GM19023 (cell line): ENCODE measurements at regions not wholly inside any gene's neighbourhood (a gene's known extent, or its start where the extent isn't known, plus 50 kb on each side); places are given as distances from the start of the nearest gene placed in this dataset.
"Not testable (repeated sequence)": the region's sequence is repeated elsewhere in the genome, so short reads cannot be mapped to it uniquely, and the experiment has no call there.

Experiments used
- ATAC-seq: cut with Tn5 transposase; IDR thresholded peaks from one replicate; pipeline ENCODE4 v1.9.1; 2021; ENCODE audit warnings: mild to moderate bottlenecking, moderate library complexity; ENCODE audit not compliant: unreplicated experiment

- no peak for ATAC-seq
Observed at GRCh38 chr6:48471326-48471725, 360.3 kb upstream of the PTCHD4 start.

- no peak for ATAC-seq
Observed at GRCh38 chr6:48449002-48449401, 338.0 kb upstream of the PTCHD4 start.

- ATAC-seq: no peak
Observed at GRCh38 chr6:48447251-48447650, 336.3 kb upstream of the PTCHD4 start.

GRCh38 chr6:48429610-48430009 is 318.6 kb upstream of the PTCHD4 start:
- ATAC-seq: no peak

- no peak for ATAC-seq
Observed at GRCh38 chr6:48429021-48429420, 318.0 kb upstream of the PTCHD4 start.

- ATAC-seq: no peak
Observed at GRCh38 chr6:48426636-48427035, 315.6 kb upstream of the PTCHD4 start.

- ATAC-seq: no peak
Observed at GRCh38 chr6:48423640-48424365, 312.8 kb upstream of the PTCHD4 start.

- ATAC-seq: no peak
Observed at GRCh38 chr6:48419992-48420391, 309.0 kb upstream of the PTCHD4 start.

GRCh38 chr6:48417927-48418326 is 306.9 kb upstream of the PTCHD4 start:
- no peak for ATAC-seq

- no peak for ATAC-seq
Observed at GRCh38 chr6:48412656-48413055, 301.7 kb upstream of the PTCHD4 start.

- no peak for ATAC-seq
Observed at GRCh38 chr6:48404927-48405326, 293.9 kb upstream of the PTCHD4 start.

- no peak for ATAC-seq
Observed at GRCh38 chr6:48403587-48403986, 292.6 kb upstream of the PTCHD4 start.

GRCh38 chr6:48401016-48401415 is 290.0 kb upstream of the PTCHD4 start:
- ATAC-seq: no peak

- ATAC-seq: no peak
Observed at GRCh38 chr6:48397887-48398286, 286.9 kb upstream of the PTCHD4 start.

GRCh38 chr6:48389146-48390043 is 278.4 kb upstream of the PTCHD4 start:
- ATAC-seq: no peak

- no peak for ATAC-seq
Observed at GRCh38 chr6:48388044-48388443, 277.0 kb upstream of the PTCHD4 start.

- no peak for ATAC-seq
Observed at GRCh38 chr6:48378884-48379407, 267.9 kb upstream of the PTCHD4 start.

- ATAC-seq: no peak
Observed at GRCh38 chr6:48377115-48377514, 266.1 kb upstream of the PTCHD4 start.

GRCh38 chr6:48371226-48371625 is 260.2 kb upstream of the PTCHD4 start:
- not testable (repeated sequence) for ATAC-seq

GRCh38 chr6:48369100-48369499 is 258.1 kb upstream of the PTCHD4 start:
- ATAC-seq: no peak

- no peak for ATAC-seq
Observed at GRCh38 chr6:48325701-48326100, 214.7 kb upstream of the PTCHD4 start.

GRCh38 chr6:48318670-48319069 is 207.7 kb upstream of the PTCHD4 start:
- ATAC-seq: no peak
